ENCODE measurements at regions not wholly inside any gene's neighbourhood (a gene's known extent, or its start where the extent isn't known, plus 50 kb on each side); places are given as distances from the start of the nearest gene placed in this dataset.

- no peak for DNase-seq (ENCODE audit: low read depth in 4 of 4, low spot score in 3 of 4)
These were observed 366.2 kb downstream of the WDR11 start for GRCh38 chr10:121217331-121217730.

- DNase-seq (ENCODE audit: low read depth in 4 of 4, low spot score in 3 of 4) = no peak
These were observed 369.9 kb downstream of the WDR11 start for GRCh38 chr10:121221072-121221471.

- no peak for DNase-seq (ENCODE audit: low read depth in 4 of 4, low spot score in 3 of 4)
These were observed 370.8 kb downstream of the WDR11 start for GRCh38 chr10:121221991-121222390.

DNA sequence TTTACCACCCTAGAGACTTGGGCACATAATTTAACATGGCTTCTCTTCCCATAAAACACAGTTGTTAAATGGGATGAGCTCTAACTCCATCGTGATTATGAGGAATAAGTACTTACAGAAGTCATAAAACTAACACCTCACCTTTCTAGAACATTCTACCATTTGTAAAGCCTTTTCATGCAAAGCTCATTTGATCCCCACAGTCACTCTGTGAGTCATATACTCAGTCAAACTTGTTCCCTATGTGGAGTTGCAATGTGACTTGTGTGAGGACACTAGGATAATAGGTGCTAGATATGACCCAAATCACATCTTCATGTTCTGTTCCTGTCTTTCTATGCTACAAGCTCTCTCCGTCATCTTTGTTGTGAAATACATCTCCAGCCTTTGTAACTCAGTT is 371.7 kb downstream of the WDR11 start:
- no peak for DNase-seq (ENCODE audit: low read depth in 4 of 4, low spot score in 3 of 4)

GRCh38 chr10:121231079-121231478 is 367.2 kb downstream of the FGFR2 start:
- DNase-seq (ENCODE audit: low read depth in 4 of 4, low spot score in 3 of 4) = no peak

GRCh38 chr10:121232494-121232893 is 365.8 kb downstream of the FGFR2 start:
- no peak for DNase-seq (ENCODE audit: low read depth in 4 of 4, low spot score in 3 of 4)

GRCh38 chr10:121235692-121236091 is 362.6 kb downstream of the FGFR2 start:
- DNase-seq (ENCODE audit: low read depth in 4 of 4, low spot score in 3 of 4) = no peak

GRCh38 chr10:121236621-121237020 is 361.6 kb downstream of the FGFR2 start:
- no peak for DNase-seq (ENCODE audit: low read depth in 4 of 4, low spot score in 3 of 4)

DNA sequence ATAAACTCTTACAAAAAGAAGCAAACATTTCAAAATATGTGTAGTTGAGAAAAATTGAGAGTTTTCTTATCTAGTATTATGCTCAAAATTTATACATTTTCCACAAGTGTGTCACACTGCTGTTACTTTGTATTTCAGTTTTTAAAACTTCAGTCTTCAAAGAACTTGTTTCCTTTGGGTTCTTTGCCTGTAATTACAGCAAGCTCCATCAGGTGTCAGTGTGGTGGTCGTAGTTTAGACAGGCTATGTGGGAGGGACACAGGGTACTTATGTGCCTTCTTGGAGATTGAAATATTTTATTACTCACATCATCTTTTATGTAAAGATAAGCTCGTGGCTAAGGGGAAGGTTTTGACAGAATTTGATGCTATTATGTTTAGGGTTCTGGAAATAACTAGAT is 360.5 kb downstream of the FGFR2 start:
- no peak for DNase-seq (ENCODE audit: low read depth in 4 of 4, low spot score in 3 of 4)

DNA sequence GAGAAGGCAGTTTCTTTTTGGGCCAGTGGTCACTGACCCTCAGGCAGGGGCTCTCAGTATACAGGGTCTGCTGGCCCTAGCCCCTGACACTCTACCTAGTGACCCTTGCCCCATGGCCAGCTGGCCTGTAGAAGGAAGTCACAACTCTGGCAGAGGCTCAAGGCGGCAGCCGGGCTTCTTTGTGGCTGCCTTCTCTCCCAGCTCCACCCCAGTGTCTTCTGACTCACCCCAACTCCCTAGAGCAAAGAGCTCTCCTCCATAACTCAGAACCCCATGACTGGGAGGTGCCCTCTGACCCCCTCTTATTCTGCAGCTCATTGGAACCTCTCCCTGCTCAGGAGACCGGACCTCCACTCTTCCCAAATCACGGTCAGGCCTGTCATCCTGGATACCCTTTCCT is 358.2 kb downstream of the FGFR2 start:
- DNase-seq (ENCODE audit: low read depth in 4 of 4, low spot score in 3 of 4) = no peak

GRCh38 chr10:121240556-121240955 is 357.7 kb downstream of the FGFR2 start:
- no peak for DNase-seq (ENCODE audit: low read depth in 4 of 4, low spot score in 3 of 4)

DNA sequence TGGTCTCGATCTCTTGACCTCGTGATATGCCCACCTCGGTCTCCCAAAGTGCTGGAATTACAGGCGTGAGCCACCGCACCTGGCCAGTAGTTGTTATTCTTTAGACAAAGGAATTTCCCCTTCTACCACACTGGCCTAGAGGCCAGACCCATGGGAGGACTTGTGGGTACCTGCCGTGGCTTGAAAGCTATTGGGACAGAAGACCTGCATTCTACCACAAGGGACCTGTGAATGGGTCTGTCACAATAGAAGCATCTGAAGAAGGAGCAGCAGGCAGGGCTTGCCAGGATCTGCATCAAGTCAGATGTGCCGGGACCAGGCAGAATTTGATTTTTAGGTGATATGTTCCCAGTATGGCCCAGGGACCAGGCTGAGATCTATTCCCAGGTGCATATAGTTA is 356.9 kb downstream of the FGFR2 start:
- DNase-seq (ENCODE audit: low read depth in 4 of 4, low spot score in 3 of 4) = no peak

DNA sequence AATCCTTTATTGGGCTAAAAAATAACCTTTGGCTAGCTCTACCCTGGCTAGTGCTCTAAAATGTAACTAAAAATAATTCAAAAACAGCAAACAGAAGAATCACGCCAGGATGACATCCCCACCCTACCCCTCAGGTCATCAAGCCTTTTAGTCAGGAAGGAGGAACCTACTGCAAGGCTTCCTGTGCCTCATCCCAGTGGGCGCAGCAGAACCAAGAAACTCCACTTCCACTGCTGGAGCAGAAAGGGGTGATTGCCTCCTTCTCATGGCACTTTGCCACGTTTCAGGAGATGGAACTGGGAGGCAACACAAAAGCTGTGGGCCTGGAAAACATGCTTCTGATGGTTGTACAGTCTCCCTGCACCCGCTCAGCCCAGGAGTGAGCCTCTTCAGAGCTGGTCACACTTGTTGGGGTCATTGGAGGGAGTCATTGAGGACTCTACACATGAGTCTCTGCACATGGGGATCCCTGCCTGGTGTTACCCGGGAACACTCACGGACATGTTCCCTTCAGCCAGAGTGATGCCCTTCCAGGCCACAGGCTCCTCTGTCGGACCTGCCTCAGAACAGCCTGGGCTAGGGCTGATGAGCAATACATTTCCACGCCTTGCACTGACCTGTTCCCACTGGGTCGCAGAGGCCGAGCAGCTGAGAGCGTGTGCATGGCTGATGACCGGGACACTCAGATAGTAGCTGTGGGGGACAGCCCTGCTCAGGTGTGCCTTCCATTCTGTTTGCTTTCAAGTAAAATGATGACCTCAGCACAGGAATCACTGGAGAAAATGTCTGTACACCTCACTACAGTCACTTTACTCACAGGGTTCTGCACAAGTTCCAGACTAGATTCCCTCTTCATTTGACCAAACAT is 355.3 kb downstream of the FGFR2 start:
- DNase-seq (ENCODE audit: low read depth in 4 of 4, low spot score in 3 of 4) = no peak

DNA sequence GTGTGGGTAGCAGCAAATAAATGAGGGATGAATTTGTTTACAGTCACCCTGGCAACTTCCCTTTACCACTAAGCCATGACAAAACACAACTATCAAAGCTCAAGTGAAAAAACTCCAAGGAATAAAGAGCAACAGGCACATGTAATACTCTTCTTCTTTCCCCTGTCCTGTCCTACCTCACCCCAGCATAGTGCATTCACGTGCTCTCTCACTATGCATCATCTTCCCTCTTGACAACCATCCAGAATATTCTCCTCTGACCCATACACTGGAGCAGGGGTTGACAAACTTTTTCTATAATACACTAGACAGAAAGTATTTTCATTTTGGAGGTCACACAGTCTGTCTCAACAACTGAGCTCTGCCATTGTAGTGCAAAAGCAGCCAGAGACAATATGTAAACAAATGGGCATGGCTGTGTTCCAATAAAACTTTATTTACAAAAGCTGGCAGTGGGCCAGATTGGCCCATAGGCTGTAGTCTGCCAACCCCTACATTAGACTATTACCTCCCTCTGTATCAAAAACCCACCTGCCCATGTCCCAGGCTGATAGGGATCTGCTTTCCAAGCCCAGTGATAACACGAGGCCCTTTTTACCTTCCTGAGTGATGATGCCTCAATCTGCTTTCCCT is 354.5 kb downstream of the FGFR2 start:
- DNase-seq (ENCODE audit: low read depth in 4 of 4, low spot score in 3 of 4) = no peak

DNA sequence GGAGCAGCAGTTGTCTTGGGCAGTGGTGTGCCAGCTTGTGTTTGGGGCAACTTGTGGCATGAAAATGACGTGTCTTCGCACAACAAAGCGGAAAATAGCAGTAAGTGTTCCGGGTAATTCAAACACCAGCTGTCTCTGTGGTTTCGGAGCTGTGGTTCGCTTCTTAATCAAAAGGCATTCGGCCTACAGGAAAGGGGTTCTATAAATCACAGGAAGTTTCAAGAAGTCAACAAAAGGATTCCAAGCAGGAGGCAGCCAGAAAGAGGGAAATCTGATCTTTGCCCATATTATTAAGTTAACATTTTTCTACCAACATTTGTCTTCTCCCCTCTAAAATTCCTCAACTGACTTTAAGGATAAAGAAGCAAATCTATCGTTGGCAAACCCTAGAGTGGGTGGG is 353.4 kb downstream of the FGFR2 start:
- DNase-seq (ENCODE audit: low read depth in 4 of 4, low spot score in 3 of 4) = peak in 3 of 4 donors; percentile 34 to 63 (median 54)

DNA sequence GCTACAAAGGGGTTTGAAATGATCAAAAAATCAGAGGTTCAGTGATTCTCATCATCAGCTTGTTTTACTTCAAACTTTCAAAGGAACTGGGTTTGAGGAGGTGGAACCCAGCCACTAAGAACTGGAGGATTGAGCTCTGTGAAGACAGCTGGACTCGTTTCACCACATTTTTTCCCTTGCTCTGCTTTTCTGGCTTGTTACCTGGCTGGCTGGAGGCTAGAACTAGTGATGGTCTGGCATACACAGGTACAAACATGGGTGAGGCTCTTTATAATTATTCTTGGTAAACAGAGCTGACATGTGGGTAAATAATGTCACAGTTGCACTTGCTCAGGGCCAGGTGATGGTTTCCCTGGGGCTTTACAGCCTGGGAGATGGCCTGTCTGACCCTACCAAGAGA is 352.5 kb downstream of the FGFR2 start:
- DNase-seq (ENCODE audit: low read depth in 4 of 4, low spot score in 3 of 4) = no peak

DNA sequence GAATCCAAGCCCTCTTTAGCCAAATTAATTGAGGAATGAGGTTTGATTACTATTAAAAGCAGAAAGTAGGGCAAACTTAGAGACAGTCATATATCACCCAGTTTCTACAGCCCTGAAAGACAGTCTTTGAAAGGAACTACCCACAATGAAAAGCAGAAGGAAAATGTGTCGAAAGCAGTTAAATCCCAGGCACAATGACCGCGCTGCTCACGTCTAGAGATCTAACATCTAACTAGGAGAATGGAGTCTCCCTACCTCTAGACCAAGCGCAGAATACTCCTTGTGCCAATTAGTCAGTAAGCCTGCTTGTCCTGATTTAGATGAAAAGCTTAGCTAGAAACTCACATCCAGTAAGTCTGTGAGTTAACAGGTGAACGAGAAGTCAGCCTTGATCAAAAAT is 350.0 kb downstream of the FGFR2 start:
- DNase-seq (ENCODE audit: low read depth in 4 of 4, low spot score in 3 of 4) = no peak

DNA sequence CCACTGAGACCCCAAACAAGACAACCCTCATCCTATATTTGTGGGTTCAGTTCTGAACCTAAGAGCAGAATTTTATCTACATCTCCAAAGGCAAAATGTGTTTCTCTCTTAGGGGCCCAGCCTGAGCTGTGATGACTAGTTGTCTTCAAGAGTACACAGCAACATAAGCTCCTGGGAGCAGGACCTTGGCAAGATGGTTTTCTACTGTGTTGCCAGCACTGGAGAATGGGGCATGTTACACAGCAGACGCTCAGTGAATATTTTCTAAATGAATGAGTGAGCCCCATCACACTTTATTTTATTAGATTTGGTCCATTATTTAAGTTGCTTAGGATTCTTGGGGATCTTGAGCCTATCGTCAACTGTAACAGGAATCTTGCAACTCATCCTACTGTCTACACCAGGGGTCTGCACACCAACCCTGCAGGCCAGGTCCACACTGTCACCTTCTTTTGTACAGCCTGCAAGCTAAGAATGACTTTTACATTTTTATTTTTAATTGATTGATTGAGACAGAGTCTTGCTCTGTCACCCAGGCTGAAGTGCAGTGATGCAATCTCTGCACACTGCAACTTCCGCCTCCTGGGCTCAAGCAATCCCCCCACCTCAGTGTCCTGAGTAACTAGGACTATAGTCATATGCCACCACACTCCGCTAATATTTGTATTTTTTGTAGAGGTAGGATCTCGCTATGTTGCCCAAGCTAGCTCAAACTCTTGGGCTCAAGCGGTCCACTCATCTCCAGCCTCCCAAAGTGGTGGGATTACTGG is 347.1 kb downstream of the FGFR2 start:
- DNase-seq (ENCODE audit: low read depth in 4 of 4, low spot score in 3 of 4) = no peak

GRCh38 chr10:121252756-121253155 is 345.5 kb downstream of the FGFR2 start:
- DNase-seq (ENCODE audit: low read depth in 4 of 4, low spot score in 3 of 4) = no peak

DNA sequence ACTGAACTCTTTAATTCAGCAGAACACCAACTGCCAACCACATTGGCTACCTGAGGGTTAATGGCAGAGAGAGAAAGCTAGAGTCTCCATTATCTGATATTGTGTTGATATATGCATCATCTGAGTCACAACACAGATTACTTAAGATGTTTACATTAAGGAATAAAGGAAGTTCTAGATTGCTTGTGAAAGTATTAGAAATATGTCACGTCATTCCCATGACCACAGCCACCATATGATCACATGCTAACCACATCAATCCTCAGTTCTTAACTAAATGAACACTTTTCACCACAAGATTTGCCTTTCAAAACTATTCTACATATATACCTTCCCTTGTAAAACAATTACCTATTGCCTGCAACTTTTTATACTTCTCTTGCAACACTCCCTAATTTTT is 337.9 kb downstream of the FGFR2 start:
- DNase-seq (ENCODE audit: low read depth in 4 of 4, low spot score in 3 of 4) = no peak

DNA sequence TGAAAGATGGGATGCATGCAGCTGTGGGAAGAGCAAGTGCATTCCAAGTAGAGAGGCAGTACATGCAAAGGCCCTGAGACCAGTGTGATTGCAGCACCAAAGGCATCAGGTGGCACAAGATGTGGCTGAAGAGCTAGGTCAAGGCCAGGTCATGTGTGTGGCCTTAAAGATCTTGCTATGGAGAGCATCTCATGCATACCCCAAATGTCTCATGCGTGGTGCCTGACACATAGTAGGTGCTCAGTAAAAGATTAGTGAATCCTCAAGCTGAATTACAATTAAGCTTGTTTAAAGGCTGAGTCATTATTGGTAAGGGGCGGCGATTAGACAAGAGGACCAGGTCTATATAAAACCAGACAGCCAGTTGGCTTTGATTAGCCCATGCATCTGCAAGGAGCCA is 336.6 kb downstream of the FGFR2 start:
- DNase-seq (ENCODE audit: low read depth in 4 of 4, low spot score in 3 of 4) = no peak
